Dermis microvascular lymphatic vessel endothelial cell (primary cell): ENCODE measurements at regions not wholly inside any gene's neighbourhood (a gene's known extent, or its start where the extent isn't known, plus 50 kb on each side); places are given as distances from the start of the nearest gene placed in this dataset.

ENCODE experiments used
- DNase-seq, 2 donors: peaks; one replicate each; pipeline versions ENCODE4 v3.0.0 to v3.0.0-alpha.2; 2010; ENCODE audit warnings: low read depth in 2 of 2

GRCh38 chr22:27114186-27114585 is 456.8 kb downstream of the MIAT start:
- DNase-seq = no peak

- DNase-seq = no peak
Measured at GRCh38 chr22:27115410-27115809, 458.0 kb downstream of the MIAT start.

GRCh38 chr22:27115816-27116256 is 458.4 kb downstream of the MIAT start:
- peak; percentile 62 to 88 for DNase-seq

- peak in 1 of 2 donors; percentile 51 for DNase-seq
Measured at GRCh38 chr22:27116312-27117086, 459.1 kb downstream of the MIAT start.

- DNase-seq = no peak
Measured at GRCh38 chr22:27120036-27120435, 462.6 kb downstream of the MIAT start.

- no peak for DNase-seq
Measured at GRCh38 chr22:27122574-27122973, 465.2 kb downstream of the MIAT start.

- no peak for DNase-seq
Measured at GRCh38 chr22:27123880-27124279, 466.5 kb downstream of the MIAT start.

GRCh38 chr22:27124351-27124966 is 467.1 kb downstream of the MIAT start:
- DNase-seq = no peak

- DNase-seq = no peak
Measured at GRCh38 chr22:27125539-27125938, 468.2 kb downstream of the MIAT start.

- no peak for DNase-seq
Measured at GRCh38 chr22:27127911-27128310, 470.5 kb downstream of the MIAT start.

GRCh38 chr22:27128461-27129085 is 471.2 kb downstream of the MIAT start:
- no peak for DNase-seq

- DNase-seq = peak in 1 of 2 donors; percentile 20
Measured at GRCh38 chr22:27129266-27129665, 471.9 kb downstream of the MIAT start.

- no peak for DNase-seq
Measured at GRCh38 chr22:27130906-27131305, 473.5 kb downstream of the MIAT start.

GRCh38 chr22:27131346-27131745 is 474.0 kb downstream of the MIAT start:
- no peak for DNase-seq

GRCh38 chr22:27132400-27132799 is 475.0 kb downstream of the MIAT start:
- DNase-seq = no peak

- no peak for DNase-seq
Measured at GRCh38 chr22:27133019-27133431, 475.6 kb downstream of the MIAT start.

- DNase-seq = no peak
Measured at GRCh38 chr22:27133681-27134314, 476.4 kb downstream of the MIAT start.

GRCh38 chr22:27134315-27134701 is 476.9 kb downstream of the MIAT start:
- peak in 1 of 2 donors; percentile 59 for DNase-seq

GRCh38 chr22:27135031-27135981 is 477.9 kb downstream of the MIAT start:
- peak in 1 of 2 donors; percentile 30 for DNase-seq

GRCh38 chr22:27136596-27136995 is 479.2 kb downstream of the MIAT start:
- DNase-seq = no peak

- no peak for DNase-seq
Measured at GRCh38 chr22:27137871-27138337, 480.5 kb downstream of the MIAT start.
